ENCODE measurements at regions not wholly inside any gene's neighbourhood (a gene's known extent, or its start where the extent isn't known, plus 50 kb on each side); places are given as distances from the start of the nearest gene placed in this dataset.

DNA sequence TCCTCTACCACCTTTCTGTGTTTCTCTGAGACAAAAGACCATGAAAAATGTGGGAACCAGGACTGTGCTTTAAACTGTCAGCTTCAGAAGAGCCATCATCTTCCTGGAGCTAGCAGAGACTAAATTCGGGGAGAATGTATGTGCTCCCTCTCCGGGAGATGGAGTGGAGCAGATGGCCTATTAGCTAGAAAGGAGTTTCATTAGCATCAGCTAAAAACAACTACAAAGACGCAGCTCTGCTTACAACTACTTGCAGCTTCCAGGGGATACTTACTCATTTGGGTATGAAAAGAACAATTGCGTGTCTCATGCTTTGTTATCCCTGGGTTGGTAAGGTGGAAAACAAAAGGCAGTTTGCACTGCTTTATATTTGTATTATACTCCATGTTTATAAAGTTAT, 159.6 kb downstream of the MFSD1 start:
- no peak overlapping the region for H3K4me3 ChIP-seq
- no peak overlapping the region for H3K27ac ChIP-seq
- no peak for TF ChIP-seq CTCF (IDR thresholded peaks at IDR 0.05)
- no peak for DNase-seq (ENCODE audit: low spot score)

DNA sequence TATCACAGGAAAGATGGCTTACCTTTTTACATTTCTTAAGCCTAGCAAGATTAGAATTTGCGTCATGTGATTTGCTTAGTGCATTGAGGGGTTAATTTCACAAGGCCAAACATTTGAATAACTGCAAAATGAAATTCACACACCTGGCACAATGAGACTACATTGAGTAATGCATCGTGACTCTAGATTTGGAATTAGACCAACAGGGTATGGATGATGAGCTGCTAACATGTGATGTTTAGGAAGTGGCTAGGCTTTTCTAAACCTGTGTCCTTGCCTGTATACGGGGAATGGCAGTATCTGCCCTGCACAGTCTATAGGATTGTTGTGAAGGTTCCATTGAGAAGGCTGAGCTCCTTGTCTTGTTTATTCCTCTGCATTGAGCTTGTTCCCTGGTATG, 160.1 kb downstream of the MFSD1 start:
- no peak for DNase-seq (ENCODE audit: low spot score)
- no peak for TF ChIP-seq CTCF (IDR thresholded peaks at IDR 0.05)

GRCh38 chr3:158970006-158970405, 168.2 kb downstream of the MFSD1 start:
- DNase-seq (ENCODE audit: low spot score) = no peak
- H3K4me3 ChIP-seq = no peak overlapping the region
- H3K27ac ChIP-seq = no peak overlapping the region
- no peak for TF ChIP-seq CTCF (IDR thresholded peaks at IDR 0.05)

More for the DNA sequence above, 160.1 kb downstream of the MFSD1 start:
- Histone ChIP-seq H3K4me3 (no peak overlapping the region), H3K27ac (no peak overlapping the region)

DNA sequence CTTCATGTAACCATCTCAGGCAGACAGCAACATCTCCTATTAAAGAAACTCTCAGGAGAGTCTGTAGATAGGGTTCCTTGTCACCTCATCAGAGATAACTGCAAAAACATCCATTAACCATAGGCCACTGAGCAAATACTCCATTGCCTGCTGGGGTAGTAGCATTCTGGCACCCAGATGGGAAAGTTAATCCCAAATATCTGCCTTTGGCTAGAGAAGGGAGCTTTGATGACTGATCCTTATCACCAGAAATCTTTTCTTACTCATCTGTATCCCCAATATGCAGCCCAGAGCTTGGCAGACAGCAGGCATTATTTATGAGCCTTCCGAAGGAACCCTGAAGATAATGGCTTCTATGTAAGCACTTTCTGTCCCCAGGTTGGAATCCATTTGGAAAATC, 173.1 kb downstream of the MFSD1 start:
- no peak overlapping the region for H3K4me3 ChIP-seq
- H3K27ac ChIP-seq = no peak overlapping the region
- DNase-seq (ENCODE audit: low spot score) = no peak
- no peak for TF ChIP-seq CTCF (IDR thresholded peaks at IDR 0.05)

DNA sequence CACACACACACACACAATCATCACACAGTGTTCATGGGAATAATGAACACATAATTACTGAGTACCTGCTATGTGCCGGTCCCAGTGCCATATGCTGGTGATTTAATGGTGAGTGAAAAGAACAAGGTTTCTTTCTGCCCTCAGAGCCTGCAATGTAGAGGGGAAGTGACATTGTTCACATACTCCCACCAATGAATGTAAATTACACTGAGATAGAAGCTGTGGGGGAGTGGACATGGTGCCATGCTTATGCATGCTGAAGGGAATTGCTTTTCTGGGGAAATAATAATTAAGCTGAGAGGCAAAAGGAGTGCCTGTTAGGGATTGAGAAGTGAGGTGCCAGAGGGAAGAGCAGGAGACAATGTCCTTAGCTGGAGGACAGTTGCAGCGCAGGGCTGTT, 175.1 kb downstream of the MFSD1 start:
- no peak overlapping the region for H3K4me3 ChIP-seq
- no peak for TF ChIP-seq CTCF (IDR thresholded peaks at IDR 0.05)
- no peak for DNase-seq (ENCODE audit: low spot score)
- H3K27ac ChIP-seq = no peak overlapping the region

- no peak for DNase-seq (ENCODE audit: low spot score)
- TF ChIP-seq CTCF (IDR thresholded peaks at IDR 0.05) = no peak
- H3K27ac ChIP-seq = no peak overlapping the region
- H3K4me3 ChIP-seq = no peak overlapping the region
These were observed 175.6 kb downstream of the MFSD1 start for GRCh38 chr3:158977497-158977896.

DNA sequence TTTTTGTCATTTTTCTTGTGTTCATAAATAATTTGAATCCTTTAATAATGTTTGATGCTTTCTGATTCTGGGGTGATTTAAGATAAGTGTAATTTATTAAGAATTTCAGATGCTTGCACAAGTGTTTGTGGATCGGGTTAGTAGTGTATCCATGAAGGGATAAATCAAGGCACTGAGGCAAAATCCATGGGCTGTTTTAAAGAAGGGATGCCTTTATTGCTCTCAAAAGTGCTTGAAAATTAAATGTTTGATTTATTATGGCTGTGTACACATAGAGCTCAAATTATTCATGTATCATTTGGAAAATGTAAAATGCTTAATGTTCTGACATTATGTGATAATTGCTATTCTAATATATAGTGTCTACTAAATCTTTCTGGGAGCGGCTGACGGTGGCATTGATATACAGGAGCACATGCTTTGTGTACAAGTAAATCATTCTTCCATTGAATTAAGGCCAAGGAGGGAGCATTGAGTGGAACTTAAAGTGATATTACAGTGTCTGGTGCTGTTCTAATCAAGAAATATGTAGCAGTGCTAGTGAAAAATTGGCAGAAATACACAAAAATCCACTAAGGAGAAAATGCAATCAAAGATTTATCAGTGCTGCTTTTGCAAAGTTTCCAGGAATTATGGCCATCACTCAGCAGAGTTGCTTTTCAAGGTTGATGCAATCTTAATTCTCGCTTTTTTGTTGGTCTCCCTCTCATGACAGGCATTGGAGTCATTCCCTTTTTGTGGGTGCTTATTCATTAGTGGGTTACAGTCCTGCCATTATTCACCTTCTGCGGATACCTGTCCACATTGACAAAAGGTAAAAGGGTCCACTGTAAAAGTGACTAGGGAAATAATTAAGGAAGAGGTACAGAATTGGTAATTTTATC, 181.6 kb downstream of the MFSD1 start:
- Histone ChIP-seq H3K4me3 (no peak overlapping the region), H3K27ac (no peak overlapping the region)
- TF ChIP-seq CTCF (IDR thresholded peaks at IDR 0.05) = no peak
- DNase-seq (ENCODE audit: low spot score) = no peak

Measured in coronary artery (tissue), 2 donors.